Breast epithelium (tissue), 3 donors: ENCODE measurements at regions not wholly inside any gene's neighbourhood (a gene's known extent, or its start where the extent isn't known, plus 50 kb on each side); places are given as distances from the start of the nearest gene placed in this dataset.

Experiments used
- CTCF ChIP-seq, 3 donors: fragments of 450-650 bp; IDR thresholded peaks; one replicate each; pipeline ENCODE4 v1.5.1; 2016 to 2017; ENCODE audit warnings: antibody characterized with exemption in 3 of 3, mild to moderate bottlenecking in 3 of 3, moderate library complexity in 3 of 3
- POLR2A ChIP-seq: fragments of 450-650 bp; IDR thresholded peaks from one replicate; pipeline ENCODE4 v1.6.1; 2016; ENCODE audit warnings: antibody characterized with exemption, mild to moderate bottlenecking, moderate library complexity
- POLR2AphosphoS5 ChIP-seq, 3 donors: sonication (generic); formaldehyde crosslinking; IDR thresholded peaks; one replicate each; pipeline ENCODE4 v1.6.1; 2017; ENCODE audit warnings: antibody characterized with exemption in 3 of 3

GRCh38 chr4:18442957-18443356 lies 421.4 kb upstream of the LCORL start:
- TF ChIP-seq CTCF (IDR thresholded peaks at IDR 0.05) (no peak), POLR2A (no peak), POLR2AphosphoS5 (IDR thresholded peaks at IDR 0.05) (no peak)
